SU-DHL-6 (cell line): ENCODE measurements at regions not wholly inside any gene's neighbourhood (a gene's known extent, or its start where the extent isn't known, plus 50 kb on each side); places are given as distances from the start of the nearest gene placed in this dataset.

Source experiments
- CTCF ChIP-seq: fragments of 200-600 bp; sonication (generic); IDR thresholded peaks from one replicate; pipeline ENCODE4 v1.5.1; 2017; ENCODE audit warnings: antibody characterized with exemption, mild to moderate bottlenecking, low read length, moderate library complexity; ENCODE audit not compliant: insufficient read depth, poor library complexity, severe bottlenecking
- EZH2phosphoT487 ChIP-seq: fragments of 200-600 bp; sonication (generic), shearing (Covaris generic); conservative IDR thresholded peaks from 2 replicates; pipeline ENCODE4 v1.6.1; 2018; ENCODE audit warnings: mild to moderate bottlenecking, antibody characterized with exemption, low read length, moderate library complexity, mixed read lengths

- TF ChIP-seq CTCF (no peak), EZH2phosphoT487 (no peak)
Measured at GRCh38 chr4:130689181-130689580, 1593.2 kb downstream of the C4orf33 start.
